Spleen (tissue), 7 donors: ENCODE measurements at regions not wholly inside any gene's neighbourhood (a gene's known extent, or its start where the extent isn't known, plus 50 kb on each side); places are given as distances from the start of the nearest gene placed in this dataset.

ENCODE experiments used
- CTCF ChIP-seq, 11 experiments: fragments of 200-600 bp in 7 of 11; fragments of 450-650 bp in 4 of 11; sonication (generic) in 4 of 11; IDR thresholded peaks in 8 of 11; conservative IDR thresholded peaks in 3 of 11; 1 replicate in 7 of 11; 2 replicates in 4 of 11; pipeline versions ENCODE4 v1.4.0 to v1.8.0; 2016 to 2021; ENCODE audit warnings: antibody characterized with exemption in 11 of 11, inconsistent platforms in 4 of 11, mild to moderate bottlenecking in 1 of 11
- POLR2A ChIP-seq, 3 donors: fragments of 450-650 bp; IDR thresholded peaks; one replicate each; pipeline ENCODE4 v1.5.1; 2017; ENCODE audit warnings: antibody characterized with exemption in 3 of 3, mild to moderate bottlenecking in 1 of 3
- POLR2AphosphoS5 ChIP-seq, 3 donors: sonication (generic); formaldehyde crosslinking; IDR thresholded peaks; one replicate each; pipeline ENCODE4 v1.5.1; 2017; ENCODE audit warnings: antibody characterized with exemption in 3 of 3
- donor health status: DM: no; HTN: no; CAD: no; lungs with moderate emphysema.
- donor health status: DM: no; HTN: no; CAD: no.
- donor health status: DM: no; HTN: no; CAD: no.

GRCh38 chr15:70566989-70567388 is 196.4 kb downstream of the UACA start:
- TF ChIP-seq CTCF (IDR thresholded peaks at IDR 0.05 in 8 of 11, conservative IDR thresholded peaks at IDR 0.05 in 3 of 11) (no peak), POLR2A (IDR thresholded peaks at IDR 0.05) (no peak), POLR2AphosphoS5 (IDR thresholded peaks at IDR 0.05) (no peak)
